Aorta (tissue), 5 donors: ENCODE measurements at regions not wholly inside any gene's neighbourhood (a gene's known extent, or its start where the extent isn't known, plus 50 kb on each side); places are given as distances from the start of the nearest gene placed in this dataset.
"Not testable (repeated sequence)": the region's sequence is repeated elsewhere in the genome, so short reads cannot be mapped to it uniquely, and the experiment has no call there.

ENCODE experiments used
- ATAC-seq: fragments of 200-7000 bp; cut with Tn5 transposase; one replicate; pipeline ENCODE4 v1.9.1; 2022; ENCODE audit warnings: moderate library complexity; ENCODE audit not compliant: low FRiP score
- DNase-seq, 2 donors: peaks; one replicate each; pipeline ENCODE4 v3.0.0-alpha.2; 2020
- H3K27ac ChIP-seq, 2 donors: one replicate each; pipeline ENCODE4 v1.5.1; 2013; ENCODE audit warnings: low read length in 2 of 2, mild to moderate bottlenecking in 2 of 2, moderate library complexity in 2 of 2, control low read depth in 1 of 2, inconsistent platforms in 1 of 2, low read depth in 1 of 2
- H3K27me3 ChIP-seq, 2 donors: one replicate each; pipeline ENCODE4 v1.6.1; 2013; ENCODE audit warnings: control low read depth in 1 of 2, low read length in 1 of 2, mild to moderate bottlenecking in 1 of 2, moderate library complexity in 1 of 2; ENCODE audit not compliant: insufficient read depth in 2 of 2, control insufficient read depth in 1 of 2
- H3K36me3 ChIP-seq, 2 donors: one replicate each; pipeline ENCODE4 v1.6.1; 2013; ENCODE audit warnings: control low read depth in 1 of 2, low read length in 1 of 2, mild to moderate bottlenecking in 1 of 2; ENCODE audit not compliant: insufficient read depth in 2 of 2, control insufficient read depth in 1 of 2
- H3K4me1 ChIP-seq, 2 donors: one replicate each; pipeline ENCODE4 v1.6.1; 2013; ENCODE audit warnings: low read length in 2 of 2, control low read depth in 1 of 2, mild to moderate bottlenecking in 1 of 2, moderate library complexity in 1 of 2; ENCODE audit not compliant: insufficient read depth in 2 of 2, control insufficient read depth in 1 of 2
- H3K4me3 ChIP-seq, 2 donors: one replicate each; pipeline ENCODE4 v1.5.1; 2013; ENCODE audit warnings: low read length in 2 of 2, control low read depth in 1 of 2, mild to moderate bottlenecking in 1 of 2
- H3K9me3 ChIP-seq: one replicate; pipeline ENCODE4 v1.6.1; 2013; ENCODE audit warnings: mild to moderate bottlenecking, low read length; ENCODE audit not compliant: control insufficient read depth
- WGBS, 2 donors: extraction: QIAGEN DNeasy Blood & Tissue Kit; methylation state at CpG; one replicate each; pipeline ENCODE4 v1.1.7; 2013; 5-methylcytosine and 5-hydroxymethylcytosine counted together
- intact Hi-C, 2 donors: fragments of 100-400 bp; cut with DNase I; formaldehyde crosslinking; loops; one replicate each; pipeline versions ENCODE4 v1.14.2 to v1.15.0; 2022
- donor health status: healthy with polysubstance abuse.
- donor health status: Bipolar disorder and iron deficiency.
- donor health status: DM: no; HTN: no; CAD: no.
- donor health status: DM: no; HTN: no; CAD: no.
- donor health status: DM: yes; HTN: yes; CAD: no.

DNA sequence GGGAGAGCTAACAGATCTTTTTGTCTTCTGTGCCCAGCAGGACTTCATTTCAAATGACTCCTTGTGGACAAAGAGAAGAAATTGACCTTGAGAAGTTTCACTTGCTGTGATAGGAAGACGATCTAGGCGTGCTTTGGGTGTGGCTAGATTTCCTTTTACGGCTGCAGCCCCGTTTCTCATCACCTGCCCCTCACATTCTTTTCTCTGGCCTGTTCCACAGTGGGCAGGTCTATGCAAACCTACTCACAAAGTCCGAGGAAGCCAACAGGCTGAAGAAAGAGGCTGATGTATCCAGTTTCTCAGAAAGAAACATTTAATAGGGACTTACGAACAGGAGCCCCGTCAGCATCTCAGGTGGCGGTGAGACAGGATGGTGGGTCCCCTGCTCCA lies 231.8 kb downstream of the FGF9 start:
- no peak for DNase-seq
- WGBS, 2 donors: 76 to 78% methylated on average over 8 of the region's 8 CpGs
- no peak for ATAC-seq

GRCh38 chr13:21905486-21905885 lies 234.6 kb downstream of the FGF9 start:
- intact Hi-C loops: no loop called here
- Histone ChIP-seq H3K27ac (no peak overlapping the region), H3K27me3 (no peaks in the 10 kb centered on the region), H3K9me3 (no peaks in the 10 kb centered on the region), H3K4me1 (no peaks in the 10 kb centered on the region), H3K4me3 (no peak overlapping the region), H3K36me3 (no peaks in the 10 kb centered on the region)
- 61 to 65% methylated on average over 5 of the region's 5 CpGs for WGBS, 2 donors
- no peak for DNase-seq
- ATAC-seq: no peak

More for the DNA sequence above, 231.8 kb downstream of the FGF9 start:
- Histone ChIP-seq H3K4me1 (no peaks in the 10 kb centered on the region), H3K27me3 (no peaks in the 10 kb centered on the region), H3K9me3 (no peaks in the 10 kb centered on the region), H3K27ac (no peak overlapping the region), H3K36me3 (no peaks in the 10 kb centered on the region), H3K4me3 (no peak overlapping the region)
- intact Hi-C loops: no loop called here

DNA sequence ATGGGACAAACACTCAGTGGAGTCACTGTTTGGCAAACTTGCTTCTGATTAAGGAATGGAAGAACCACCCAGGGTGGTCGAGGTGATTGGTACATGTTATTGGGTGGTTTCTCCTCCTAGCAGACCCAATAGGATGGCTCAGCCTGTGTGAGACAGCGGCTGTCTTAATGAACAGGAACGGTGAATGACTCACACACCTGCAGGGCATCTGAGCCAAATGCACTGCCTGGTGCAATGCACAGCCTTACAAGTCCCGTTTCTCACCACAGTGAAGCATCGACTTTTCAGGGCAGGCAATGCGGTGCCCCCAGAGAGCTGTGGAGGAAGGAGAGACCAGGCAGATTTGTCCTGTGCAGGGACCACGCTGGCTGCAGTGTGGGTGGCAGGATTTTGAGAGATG lies 238.5 kb downstream of the FGF9 start:
- no peaks in the 10 kb centered on the region for H3K27me3 ChIP-seq
- no peak overlapping the region for H3K27ac ChIP-seq
- DNase-seq: no peak
- H3K9me3 ChIP-seq: no peaks in the 10 kb centered on the region
- intact Hi-C loops: no loop called here
- H3K4me3 ChIP-seq: no peak overlapping the region
- H3K36me3 ChIP-seq: no peaks in the 10 kb centered on the region
- 83 to 90% methylated on average over 7 of the region's 7 CpGs for WGBS, 2 donors
- no peak for ATAC-seq
- no peaks in the 10 kb centered on the region for H3K4me1 ChIP-seq

DNA sequence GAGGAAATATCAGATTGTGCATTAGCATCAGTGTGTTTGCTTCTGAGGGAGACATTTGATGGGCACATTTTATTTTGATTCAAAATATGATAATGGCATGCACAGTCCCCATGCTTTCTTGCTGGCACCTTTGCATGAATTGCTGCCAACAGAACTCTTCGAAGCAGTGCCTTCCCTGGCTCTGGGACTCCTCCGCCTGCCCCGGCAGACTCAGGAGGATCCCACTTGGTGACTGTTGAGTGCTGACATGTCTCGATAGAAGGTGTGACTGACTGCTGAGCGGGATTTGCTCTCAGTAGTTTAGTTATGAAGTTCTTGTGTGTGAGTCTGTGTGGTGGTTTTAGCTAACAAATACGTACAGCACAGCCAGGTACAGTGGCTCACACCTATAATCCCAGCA lies 239.7 kb downstream of the FGF9 start:
- Histone ChIP-seq H3K4me3 (no peak overlapping the region), H3K27me3 (no peaks in the 10 kb centered on the region), H3K4me1 (no peaks in the 10 kb centered on the region), H3K27ac (no peak overlapping the region), H3K9me3 (no peaks in the 10 kb centered on the region), H3K36me3 (no peaks in the 10 kb centered on the region)
- ATAC-seq: no peak
- WGBS, 2 donors: 81 to 92% methylated on average over 6 of the region's 6 CpGs
- DNase-seq: no peak
- intact Hi-C loops: no loop called here

GRCh38 chr13:21911646-21912298 lies 240.9 kb downstream of the FGF9 start:
- 74 to 83% methylated on average over 6 of the region's 6 CpGs for WGBS, 2 donors

GRCh38 chr13:21913010-21913409 lies 242.1 kb downstream of the FGF9 start:
- intact Hi-C loops: no loop called here
- Histone ChIP-seq H3K4me3 (no peak overlapping the region), H3K27ac (no peak overlapping the region), H3K4me1 (no peaks in the 10 kb centered on the region), H3K27me3 (no peaks in the 10 kb centered on the region), H3K36me3 (no peaks in the 10 kb centered on the region), H3K9me3 (no peaks in the 10 kb centered on the region)
- 73 to 78% methylated on average over 8 of the region's 8 CpGs for WGBS, 2 donors
- ATAC-seq (no peak), DNase-seq (no peak)

More at GRCh38 chr13:21911646-21912298, 240.9 kb downstream of the FGF9 start:
- intact Hi-C loops: no loop called here
- ATAC-seq (no peak), DNase-seq (no peak)
- H3K36me3 ChIP-seq: no peaks in the 10 kb centered on the region
- H3K9me3 ChIP-seq: no peaks in the 10 kb centered on the region
- H3K27ac ChIP-seq: no peak overlapping the region
- H3K4me1 ChIP-seq: no peaks in the 10 kb centered on the region
- no peaks in the 10 kb centered on the region for H3K27me3 ChIP-seq
- no peak overlapping the region for H3K4me3 ChIP-seq

GRCh38 chr13:21917086-21918015 lies 246.5 kb downstream of the FGF9 start:
- Histone ChIP-seq H3K4me1 (no peaks in the 10 kb centered on the region), H3K27ac (no peak overlapping the region), H3K27me3 (no peaks in the 10 kb centered on the region), H3K36me3 (no peaks in the 10 kb centered on the region), H3K4me3 (no peak overlapping the region), H3K9me3 (no peaks in the 10 kb centered on the region)
- ATAC-seq (no peak), DNase-seq (no peak)
- intact Hi-C loops: no loop called here
- 87 to 91% methylated on average over 10 of the region's 10 CpGs for WGBS, 2 donors

- H3K9me3 ChIP-seq, ATAC-seq, H3K4me3 ChIP-seq, H3K36me3 ChIP-seq, H3K27ac ChIP-seq, H3K4me1 ChIP-seq, intact Hi-C loops, H3K27me3 ChIP-seq, DNase-seq: not testable (repeated sequence)
- WGBS, 2 donors: 88 to 91% methylated on average over 31 of the region's 31 CpGs
Observed at GRCh38 chr13:21920802-21921201, 249.9 kb downstream of the FGF9 start.

DNA sequence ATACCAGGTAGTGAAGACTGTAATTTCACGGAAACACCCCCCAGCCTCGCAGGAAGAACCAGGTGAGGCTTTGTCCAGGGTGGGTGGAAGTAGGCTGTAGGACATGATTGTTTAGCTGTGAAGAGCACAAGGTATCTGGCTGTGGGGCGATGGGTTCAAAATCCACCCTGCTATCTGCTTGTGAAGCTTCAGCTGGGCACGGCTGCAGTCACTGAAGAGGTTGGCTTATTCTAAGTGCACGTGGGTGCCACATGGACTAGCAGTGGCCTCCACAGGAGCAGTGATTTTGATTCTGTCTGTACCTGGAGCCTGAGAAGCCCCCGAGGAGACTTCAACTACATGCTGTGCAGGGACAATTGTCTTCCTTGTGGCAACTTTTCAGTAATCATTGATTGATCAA lies 254.1 kb downstream of the FGF9 start:
- Histone ChIP-seq H3K27ac (no peak overlapping the region), H3K4me1 (no peaks in the 10 kb centered on the region), H3K9me3 (no peaks in the 10 kb centered on the region), H3K36me3 (no peaks in the 10 kb centered on the region), H3K4me3 (no peak overlapping the region), H3K27me3 (no peaks in the 10 kb centered on the region)
- DNase-seq: no peak
- ATAC-seq: no peak
- WGBS, 2 donors: 94 to 95% methylated on average over 6 of the region's 6 CpGs
- intact Hi-C loops: no loop called here
